ENCODE measurements at regions not wholly inside any gene's neighbourhood (a gene's known extent, or its start where the extent isn't known, plus 50 kb on each side); places are given as distances from the start of the nearest gene placed in this dataset.
"Not testable (repeated sequence)": the region's sequence is repeated elsewhere in the genome, so short reads cannot be mapped to it uniquely, and the experiment has no call there.

DNA sequence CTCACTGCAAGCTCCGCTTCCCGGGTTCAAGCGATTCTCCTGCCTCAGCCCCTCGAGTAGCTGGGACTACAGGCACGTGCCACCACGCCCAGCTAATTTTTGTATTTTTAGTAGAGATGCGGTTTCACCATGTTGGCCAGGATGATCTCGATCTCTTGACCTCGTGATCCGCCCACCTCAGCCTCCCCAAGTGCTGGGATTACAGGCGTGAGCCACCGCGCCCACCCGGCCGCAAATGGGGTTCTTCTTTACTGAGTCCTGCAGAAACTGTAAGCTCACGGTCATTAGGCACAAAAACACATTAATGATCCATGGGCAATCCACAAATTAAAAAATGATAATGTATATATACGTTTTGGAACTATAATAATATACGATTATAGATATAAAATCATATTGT lies 447.6 kb downstream of the DSC3 start:
- TF ChIP-seq, protein P1, sequence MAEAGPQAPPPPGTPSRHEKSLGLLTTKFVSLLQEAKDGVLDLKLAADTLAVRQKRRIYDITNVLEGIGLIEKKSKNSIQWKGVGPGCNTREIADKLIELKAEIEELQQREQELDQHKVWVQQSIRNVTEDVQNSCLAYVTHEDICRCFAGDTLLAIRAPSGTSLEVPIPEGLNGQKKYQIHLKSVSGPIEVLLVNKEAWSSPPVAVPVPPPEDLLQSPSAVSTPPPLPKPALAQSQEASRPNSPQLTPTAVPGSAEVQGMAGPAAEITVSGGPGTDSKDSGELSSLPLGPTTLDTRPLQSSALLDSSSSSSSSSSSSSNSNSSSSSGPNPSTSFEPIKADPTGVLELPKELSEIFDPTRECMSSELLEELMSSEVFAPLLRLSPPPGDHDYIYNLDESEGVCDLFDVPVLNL (IDR thresholded peaks at IDR 0.05; ENCODE audit: low read depth, low read length): not testable (repeated sequence)
- not testable (repeated sequence) for TF ChIP-seq POLR2AphosphoS5 (IDR thresholded peaks at IDR 0.05; ENCODE audit: low read length); NR2C2 (IDR thresholded peaks at IDR 0.05; ENCODE audit: borderline replicate concordance, control insufficient read depth, insufficient read length, low read depth)
